PC-9 (cell line): ENCODE measurements at regions not wholly inside any gene's neighbourhood (a gene's known extent, or its start where the extent isn't known, plus 50 kb on each side); places are given as distances from the start of the nearest gene placed in this dataset.

Experiments
- BruUV-seq: library from RNA; stranded (reverse); fragments of 400-500 nt; replicated peaks from 2 replicates; lab custom pipeline; 2021; lab: Mats Ljungman, UMichigan
- CTCF ChIA-PET: fragments of 300-600 bp; sonication (Branson Sonifier 250); formaldehyde crosslinking; loops from one replicate; lab custom pipeline; 2022; ENCODE audit warnings: antibody characterized with exemption; lab: Charles Lee
- POLR2A ChIA-PET: fragments of 300-600 bp; sonication (Branson Sonifier 250); formaldehyde crosslinking; loops from one replicate; lab custom pipeline; 2022; ENCODE audit warnings: antibody characterized with exemption; ENCODE audit not compliant: unreplicated experiment; lab: Charles Lee
- DNase-seq, 2 experiments: peaks; one replicate each; pipeline versions ENCODE4 v3.0.0 to v3.0.0-alpha.2; 2015 to 2022; ENCODE audit warnings: mixed read lengths in 1 of 2
- H2AFZ ChIP-seq: fragments of 200-600 bp; sonication (generic); 2 replicates; pipeline ENCODE4 v1.8.1; 2017; ENCODE audit warnings: antibody characterized with exemption
- H3F3A ChIP-seq: fragments of 200-600 bp; sonication (generic); 2 replicates; pipeline ENCODE4 v1.8.1; 2017; ENCODE audit warnings: antibody characterized with exemption, mild to moderate bottlenecking, low read depth; ENCODE audit not compliant: insufficient read depth
- H3K27ac ChIP-seq: fragments of 200-600 bp; sonication (generic); 2 replicates; pipeline ENCODE4 v1.6.1; 2016; ENCODE audit warnings: mixed run types
- H3K27me3 ChIP-seq: fragments of 200-600 bp; sonication (generic); 2 replicates; pipeline ENCODE4 v1.6.1; 2016; ENCODE audit warnings: low read depth, mixed run types; ENCODE audit not compliant: insufficient read depth
- H3K36me3 ChIP-seq: fragments of 200-600 bp; sonication (generic); 2 replicates; pipeline ENCODE4 v1.6.1; 2016; ENCODE audit warnings: low read depth, mixed run types
- H3K4me1 ChIP-seq: fragments of 200-600 bp; sonication (generic); replicated peaks from 2 replicates; pipeline ENCODE4 v1.6.1; 2016; ENCODE audit warnings: mixed run types; ENCODE audit not compliant: insufficient read depth
- H3K4me2 ChIP-seq: fragments of 200-600 bp; sonication (generic); 2 replicates; pipeline ENCODE4 v1.6.1; 2017; ENCODE audit warnings: mixed run types
- H3K4me3 ChIP-seq: fragments of 200-600 bp; sonication (generic); 2 replicates; pipeline ENCODE4 v1.6.1; 2016; ENCODE audit warnings: mixed run types
- H3K79me2 ChIP-seq: fragments of 200-600 bp; sonication (generic); 2 replicates; pipeline ENCODE4 v1.6.1; 2017; ENCODE audit warnings: low read depth, mixed run types
- H3K9me2 ChIP-seq: fragments of 200-600 bp; sonication (generic); 2 replicates; pipeline ENCODE4 v1.8.1; 2017; ENCODE audit warnings: mild to moderate bottlenecking; ENCODE audit not compliant: insufficient read depth
- H3K9me3 ChIP-seq: fragments of 200-600 bp; sonication (generic); 2 replicates; pipeline ENCODE4 v1.8.1; 2016; ENCODE audit warnings: low read depth; ENCODE audit not compliant: insufficient read depth
- H4K20me1 ChIP-seq: fragments of 200-600 bp; sonication (generic); 2 replicates; pipeline ENCODE4 v1.8.1; 2017; ENCODE audit not compliant: insufficient read depth
- CTCF ChIP-seq: fragments of 200-600 bp; sonication (generic); conservative IDR thresholded peaks from 2 replicates; pipeline ENCODE4 v1.6.1; 2017; ENCODE audit warnings: mixed run types, antibody characterized with exemption, mild to moderate bottlenecking, moderate library complexity
- EZH2 ChIP-seq: fragments of 200-600 bp; sonication (generic); IDR thresholded peaks from 2 replicates; pipeline ENCODE4 v1.8.0; 2017; ENCODE audit warnings: antibody characterized with exemption, low read depth
- intact Hi-C: fragments of 100-400 bp; cut with micrococcal nuclease; formaldehyde crosslinking; loops from one replicate; pipeline ENCODE4 v1.10.0; 2022; ENCODE audit not compliant: unreplicated experiment

DNA sequence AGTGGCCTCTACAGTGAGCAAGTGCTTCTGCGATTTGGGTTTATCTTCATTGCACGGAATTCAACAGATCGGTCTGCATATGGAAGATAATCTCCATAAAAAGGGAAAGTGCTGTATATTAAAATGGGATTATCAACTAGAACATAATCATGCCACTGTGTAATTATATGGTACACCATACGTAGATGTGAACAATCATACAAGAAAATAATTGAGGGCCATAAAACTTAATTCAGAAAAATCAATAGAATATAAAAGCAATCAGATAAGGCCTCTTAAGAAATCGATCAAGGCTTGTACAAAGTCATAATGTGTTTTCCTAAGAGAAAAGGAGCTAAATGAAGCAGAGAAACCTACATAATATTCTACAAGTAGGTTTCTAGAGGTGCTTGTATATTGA, 157.5 kb upstream of the MGMT start:
- H3K27ac ChIP-seq = no peak overlapping the region
- H3K79me2 ChIP-seq = no peaks in the 10 kb centered on the region
- no peaks in the 10 kb centered on the region for H3K9me2 ChIP-seq
- no peaks in the 10 kb centered on the region for H3F3A ChIP-seq
- no peak overlapping the region for H2AFZ ChIP-seq
- intact Hi-C loops = no loop called here
- ChIA-PET POLR2A (no interaction called here), CTCF (no interaction called here)
- no peaks in the 10 kb centered on the region for H3K36me3 ChIP-seq
- no peaks in the 10 kb centered on the region for H4K20me1 ChIP-seq
- TF ChIP-seq EZH2 (no peak), CTCF (no peak)
- DNase-seq = no peak
- no TSS peak for BruUV-seq
- H3K27me3 ChIP-seq = peaks cover 12% of the 10 kb centered on the region; the same call in 1 of the 2 replicates
- no peaks in the 10 kb centered on the region for H3K4me1 ChIP-seq
- no peak overlapping the region for H3K4me2 ChIP-seq
- H3K9me3 ChIP-seq = no peaks in the 10 kb centered on the region
- no peak overlapping the region for H3K4me3 ChIP-seq

- Histone ChIP-seq H2AFZ (no peak overlapping the region), H3K36me3 (no peaks in the 10 kb centered on the region), H3K4me1 (no peaks in the 10 kb centered on the region), H4K20me1 (no peaks in the 10 kb centered on the region), H3F3A (no peaks in the 10 kb centered on the region), H3K9me2 (no peaks in the 10 kb centered on the region), H3K9me3 (no peaks in the 10 kb centered on the region), H3K27me3 (peaks cover 12% of the 10 kb centered on the region; the same call in 1 of the 2 replicates), H3K4me2 (no peak overlapping the region), H3K27ac (no peak overlapping the region), H3K79me2 (no peaks in the 10 kb centered on the region), H3K4me3 (no peak overlapping the region)
- DNase-seq = no peak
- ChIA-PET CTCF (no interaction called here), POLR2A (no interaction called here)
- intact Hi-C loops = no loop called here
- TF ChIP-seq EZH2 (no peak), CTCF (no peak)
- BruUV-seq = no TSS peak
Measured at GRCh38 chr10:129310881-129311280, 156.2 kb upstream of the MGMT start.

DNA sequence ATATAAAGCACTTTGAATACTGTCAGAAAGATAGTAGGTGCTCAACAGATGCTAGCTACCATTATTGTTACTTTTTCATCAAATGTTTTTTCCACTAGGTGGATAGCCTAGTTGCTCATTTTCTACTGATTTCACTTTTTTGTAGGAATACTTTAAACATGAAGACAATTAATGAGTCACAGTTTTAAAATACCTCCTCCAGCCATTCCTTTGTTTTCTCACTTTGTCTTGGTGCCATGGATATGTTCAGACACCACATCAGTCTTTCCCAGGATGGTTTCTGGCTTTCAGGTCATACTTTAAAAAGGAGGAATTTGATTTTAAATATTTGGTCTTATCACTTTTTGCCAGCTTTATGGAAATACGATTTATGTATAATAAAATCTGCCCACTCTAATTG, 147.1 kb upstream of the MGMT start:
- TF ChIP-seq CTCF (no peak), EZH2 (no peak)
- Histone ChIP-seq H3K4me2 (no peak overlapping the region), H3F3A (no peaks in the 10 kb centered on the region), H2AFZ (no peak overlapping the region), H3K36me3 (no peaks in the 10 kb centered on the region), H3K4me1 (no peaks in the 10 kb centered on the region), H3K4me3 (no peak overlapping the region), H3K9me2 (no peaks in the 10 kb centered on the region), H3K9me3 (no peaks in the 10 kb centered on the region), H4K20me1 (no peaks in the 10 kb centered on the region), H3K79me2 (no peaks in the 10 kb centered on the region), H3K27me3 (peaks cover 23% of the 10 kb centered on the region), H3K27ac (no peak overlapping the region)
- DNase-seq = no peak
- POLR2A ChIA-PET = no interaction called here
- CTCF ChIA-PET = no interaction called here
- BruUV-seq = no TSS peak
- intact Hi-C loops = no loop called here
